HG02763 (cell line): ENCODE measurements at regions not wholly inside any gene's neighbourhood (a gene's known extent, or its start where the extent isn't known, plus 50 kb on each side); places are given as distances from the start of the nearest gene placed in this dataset.

Experiments used
- ATAC-seq: cut with Tn5 transposase; IDR thresholded peaks from one replicate; pipeline ENCODE4 v1.9.1; 2021; ENCODE audit warnings: mild to moderate bottlenecking, moderate library complexity; ENCODE audit not compliant: unreplicated experiment

GRCh38 chr1:219805191-219805590 is 123.2 kb downstream of the SLC30A10 start:
- no peak for ATAC-seq

GRCh38 chr1:219801156-219801820 is 127.1 kb downstream of the SLC30A10 start:
- no peak for ATAC-seq

- ATAC-seq = peak; percentile 40
Measured at GRCh38 chr1:219798283-219799030, 129.9 kb downstream of the SLC30A10 start.

GRCh38 chr1:219797683-219798082 is 130.7 kb downstream of the SLC30A10 start:
- no peak for ATAC-seq

- no peak for ATAC-seq
Measured at GRCh38 chr1:219797009-219797408, 131.3 kb downstream of the SLC30A10 start.

- no peak for ATAC-seq
Measured at GRCh38 chr1:219795363-219795917, 132.9 kb downstream of the SLC30A10 start.

GRCh38 chr1:219794085-219794743 is 134.1 kb downstream of the SLC30A10 start:
- ATAC-seq = peak; percentile 62

GRCh38 chr1:219792337-219793021 is 135.9 kb downstream of the SLC30A10 start:
- ATAC-seq = no peak

- ATAC-seq = no peak
Measured at GRCh38 chr1:219791766-219792165, 136.6 kb downstream of the SLC30A10 start.

- ATAC-seq = no peak
Measured at GRCh38 chr1:219790834-219791615, 137.3 kb downstream of the SLC30A10 start.

GRCh38 chr1:219788700-219789099 is 139.7 kb downstream of the SLC30A10 start:
- ATAC-seq = no peak

GRCh38 chr1:219788091-219788490 is 140.3 kb downstream of the SLC30A10 start:
- ATAC-seq = no peak

GRCh38 chr1:219784660-219785381 is 143.5 kb downstream of the SLC30A10 start:
- no peak for ATAC-seq

- ATAC-seq = no peak
Measured at GRCh38 chr1:219783605-219784235, 144.6 kb downstream of the SLC30A10 start.

GRCh38 chr1:219782929-219783328 is 145.4 kb downstream of the SLC30A10 start:
- ATAC-seq = no peak

- no peak for ATAC-seq
Measured at GRCh38 chr1:219782311-219782710, 146.0 kb downstream of the SLC30A10 start.

GRCh38 chr1:219781491-219781890 is 146.9 kb downstream of the SLC30A10 start:
- no peak for ATAC-seq

- ATAC-seq = no peak
Measured at GRCh38 chr1:219778793-219779369, 149.5 kb downstream of the SLC30A10 start.

GRCh38 chr1:219778110-219778509 is 150.2 kb downstream of the SLC30A10 start:
- ATAC-seq = no peak
